ENCODE measurements at regions not wholly inside any gene's neighbourhood (a gene's known extent, or its start where the extent isn't known, plus 50 kb on each side); places are given as distances from the start of the nearest gene placed in this dataset.

DNA sequence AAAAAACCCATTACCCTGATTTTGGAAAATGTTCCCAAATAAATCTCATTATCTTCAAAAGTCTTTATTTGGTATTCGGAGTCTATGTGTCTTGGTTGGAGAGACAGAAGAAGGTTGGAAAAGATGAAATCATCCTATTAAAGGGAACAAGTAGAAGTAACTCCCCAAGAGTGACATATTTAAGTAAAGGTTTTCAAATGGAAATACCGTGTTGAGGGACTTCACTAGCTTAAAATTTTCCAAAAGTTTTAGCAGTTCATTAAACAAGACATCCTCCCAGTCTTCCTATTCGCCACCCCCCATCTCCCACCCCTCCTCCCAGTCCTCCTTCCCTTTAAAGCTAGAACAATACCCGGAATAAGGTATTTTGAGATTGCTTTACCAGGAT is 62.7 kb upstream of the CCDC160 start:
- Histone ChIP-seq H3K4me3 (ENCODE audit: low read depth in 1 of 2, low read length in 1 of 2) (no peak overlapping the region), H3K4me1 (ENCODE audit: control insufficient read depth in 1 of 2, insufficient read depth in 1 of 2, low read depth in 1 of 2, low read length in 1 of 2) (peaks cover 0 to 6% of the 10 kb centered on the region in 2 experiments), H3K9me3 (no peaks in the 10 kb centered on the region), H3K27me3 (peaks cover 90% of the 10 kb centered on the region), H3K27ac (no peak overlapping the region), H3K36me3 (no peaks in the 10 kb centered on the region)
- TF ChIP-seq, protein P1, sequence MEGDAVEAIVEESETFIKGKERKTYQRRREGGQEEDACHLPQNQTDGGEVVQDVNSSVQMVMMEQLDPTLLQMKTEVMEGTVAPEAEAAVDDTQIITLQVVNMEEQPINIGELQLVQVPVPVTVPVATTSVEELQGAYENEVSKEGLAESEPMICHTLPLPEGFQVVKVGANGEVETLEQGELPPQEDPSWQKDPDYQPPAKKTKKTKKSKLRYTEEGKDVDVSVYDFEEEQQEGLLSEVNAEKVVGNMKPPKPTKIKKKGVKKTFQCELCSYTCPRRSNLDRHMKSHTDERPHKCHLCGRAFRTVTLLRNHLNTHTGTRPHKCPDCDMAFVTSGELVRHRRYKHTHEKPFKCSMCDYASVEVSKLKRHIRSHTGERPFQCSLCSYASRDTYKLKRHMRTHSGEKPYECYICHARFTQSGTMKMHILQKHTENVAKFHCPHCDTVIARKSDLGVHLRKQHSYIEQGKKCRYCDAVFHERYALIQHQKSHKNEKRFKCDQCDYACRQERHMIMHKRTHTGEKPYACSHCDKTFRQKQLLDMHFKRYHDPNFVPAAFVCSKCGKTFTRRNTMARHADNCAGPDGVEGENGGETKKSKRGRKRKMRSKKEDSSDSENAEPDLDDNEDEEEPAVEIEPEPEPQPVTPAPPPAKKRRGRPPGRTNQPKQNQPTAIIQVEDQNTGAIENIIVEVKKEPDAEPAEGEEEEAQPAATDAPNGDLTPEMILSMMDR (IDR thresholded peaks at IDR 0.05): no peak

DNA sequence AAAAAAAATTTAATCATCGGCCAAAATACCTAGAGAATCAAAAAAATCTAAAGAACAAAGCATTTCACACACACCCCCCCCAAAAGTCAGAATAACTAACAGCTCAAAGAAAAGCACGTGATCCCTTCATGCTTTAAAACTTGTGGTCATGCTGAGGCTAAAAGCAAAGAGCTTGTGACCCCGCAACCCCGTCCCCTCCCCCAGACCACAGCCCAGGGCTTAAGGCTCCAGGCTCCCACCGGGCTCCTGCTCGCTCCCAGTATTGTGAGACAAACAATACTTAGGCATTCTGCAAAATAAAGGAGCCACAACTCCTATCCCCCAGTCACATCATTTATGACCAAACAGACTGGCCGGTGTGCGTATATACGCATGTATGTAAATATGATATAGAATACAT is 62.1 kb upstream of the CCDC160 start:
- no peaks in the 10 kb centered on the region for H3K36me3 ChIP-seq
- H3K27ac ChIP-seq: no peak overlapping the region
- peaks cover 0 to 6% of the 10 kb centered on the region in 2 experiments for H3K4me1 ChIP-seq (ENCODE audit: control insufficient read depth in 1 of 2, insufficient read depth in 1 of 2, low read depth in 1 of 2, low read length in 1 of 2)
- TF ChIP-seq, protein P1 (IDR thresholded peaks at IDR 0.05): no peak
- H3K4me3 ChIP-seq (ENCODE audit: low read depth in 1 of 2, low read length in 1 of 2): no peak overlapping the region
- H3K9me3 ChIP-seq: no peaks in the 10 kb centered on the region
- H3K27me3 ChIP-seq: peaks cover 86% of the 10 kb centered on the region

DNA sequence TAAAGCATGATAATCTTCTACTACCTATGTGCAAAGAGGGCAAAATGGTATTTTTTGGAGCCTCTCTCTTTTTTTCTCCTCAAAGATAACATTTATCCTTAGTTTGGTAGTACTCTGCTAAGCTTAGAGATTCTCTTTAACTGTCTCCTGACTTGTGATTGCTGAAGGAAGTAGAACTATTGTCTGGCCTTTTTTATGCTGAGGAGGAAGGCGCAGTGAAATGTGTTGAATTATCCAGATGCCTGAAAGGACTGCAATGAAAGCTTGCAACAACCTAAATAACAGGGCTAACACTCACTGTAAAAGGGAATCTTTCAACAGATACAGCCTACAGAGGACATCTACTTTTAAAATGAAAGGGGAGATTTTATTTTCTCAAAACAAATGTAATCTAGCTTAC is 59.5 kb upstream of the CCDC160 start:
- no peaks in the 10 kb centered on the region for H3K4me1 ChIP-seq (ENCODE audit: control insufficient read depth in 1 of 2, insufficient read depth in 1 of 2, low read depth in 1 of 2, low read length in 1 of 2)
- H3K36me3 ChIP-seq: no peaks in the 10 kb centered on the region
- H3K4me3 ChIP-seq (ENCODE audit: low read depth in 1 of 2, low read length in 1 of 2): no peak overlapping the region
- H3K9me3 ChIP-seq: no peaks in the 10 kb centered on the region
- H3K27me3 ChIP-seq: peaks cover 80% of the 10 kb centered on the region
- TF ChIP-seq, protein P1 (IDR thresholded peaks at IDR 0.05): no peak
- H3K27ac ChIP-seq: no peak overlapping the region

DNA sequence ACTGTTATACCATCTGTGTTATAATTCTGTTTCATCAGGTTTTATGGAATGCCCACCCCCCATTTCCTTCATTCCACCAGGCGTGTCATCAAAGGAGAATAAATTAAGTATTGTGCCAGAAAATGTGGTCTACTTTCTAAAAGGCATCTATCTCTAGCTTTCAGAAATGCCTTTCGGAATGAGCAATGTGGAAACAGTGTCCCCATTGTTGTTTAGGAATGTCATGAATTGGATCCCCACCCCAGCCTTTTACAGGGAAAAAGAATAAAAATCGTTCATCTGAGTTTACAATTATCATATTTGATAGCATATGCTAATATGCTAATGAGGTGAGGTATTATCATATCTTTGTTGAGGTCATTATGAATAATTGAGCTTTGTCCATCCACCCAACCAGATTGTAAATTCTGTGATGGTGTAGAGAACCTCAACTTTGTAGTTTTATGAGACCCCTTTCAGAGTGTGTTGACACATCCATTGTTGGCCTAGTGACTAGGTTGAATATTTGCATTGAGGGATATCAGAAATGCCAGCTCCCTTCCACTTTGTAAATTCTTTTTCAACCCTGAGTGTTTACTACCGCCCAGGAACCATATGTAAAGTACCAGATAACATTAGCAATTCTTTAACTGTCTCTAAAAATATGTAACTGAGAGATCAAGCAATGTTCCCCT is 56.2 kb upstream of the CCDC160 start:
- Histone ChIP-seq H3K4me1 (ENCODE audit: control insufficient read depth in 1 of 2, insufficient read depth in 1 of 2, low read depth in 1 of 2, low read length in 1 of 2) (no peaks in the 10 kb centered on the region), H3K27me3 (peaks cover 63% of the 10 kb centered on the region), H3K9me3 (no peaks in the 10 kb centered on the region), H3K36me3 (no peaks in the 10 kb centered on the region), H3K27ac (no peak overlapping the region), H3K4me3 (ENCODE audit: low read depth in 1 of 2, low read length in 1 of 2) (no peak overlapping the region)
- TF ChIP-seq, protein P1 (IDR thresholded peaks at IDR 0.05): no peak

DNA sequence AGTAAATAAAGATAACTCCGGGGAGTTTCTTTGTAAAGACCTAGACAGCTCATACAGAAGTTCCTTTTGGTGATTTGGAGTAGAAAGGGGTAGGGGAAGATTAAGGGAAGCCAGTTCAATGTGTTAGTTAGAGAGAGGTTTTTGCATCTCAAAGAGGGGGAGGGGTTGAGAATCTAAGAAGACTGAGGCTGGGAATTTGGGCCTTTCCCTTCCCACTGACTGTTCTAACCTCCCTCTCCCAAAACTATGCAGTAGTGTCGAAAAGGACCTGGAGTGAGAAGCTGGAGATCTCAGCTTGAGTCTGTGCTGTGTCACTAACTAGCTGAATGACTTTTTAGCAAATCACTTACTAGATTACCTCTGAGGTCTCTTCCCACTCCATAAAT is 55.7 kb upstream of the CCDC160 start:
- Histone ChIP-seq H3K4me1 (ENCODE audit: control insufficient read depth in 1 of 2, insufficient read depth in 1 of 2, low read depth in 1 of 2, low read length in 1 of 2) (no peaks in the 10 kb centered on the region), H3K9me3 (no peaks in the 10 kb centered on the region), H3K36me3 (no peaks in the 10 kb centered on the region), H3K4me3 (ENCODE audit: low read depth in 1 of 2, low read length in 1 of 2) (no peak overlapping the region), H3K27me3 (peaks cover 65% of the 10 kb centered on the region), H3K27ac (no peak overlapping the region)
- TF ChIP-seq, protein P1 (IDR thresholded peaks at IDR 0.05): no peak

Data from neutrophil (primary cell).